GM23338 (cell line): ENCODE measurements at regions not wholly inside any gene's neighbourhood (a gene's known extent, or its start where the extent isn't known, plus 50 kb on each side); places are given as distances from the start of the nearest gene placed in this dataset.

Experiments used
- ATAC-seq: fragments of 200-7000 bp; cut with Tn5 transposase; 3 replicates; pipeline ENCODE4 v1.9.1; 2020
- DNase-seq: peaks from one replicate; pipeline ENCODE4 v3.0.0-alpha.2; 2015; ENCODE audit warnings: low spot score
- H2AFZ ChIP-seq: fragments of 200-600 bp; sonication (generic); 2 replicates; pipeline ENCODE4 v1.8.0; 2016; ENCODE audit warnings: antibody characterized with exemption, mild to moderate bottlenecking, moderate library complexity
- H3F3A ChIP-seq: fragments of 200-600 bp; sonication (generic); replicated peaks from 2 replicates; pipeline ENCODE4 v1.8.0; 2017; ENCODE audit warnings: antibody characterized with exemption, mixed run types, low read depth
- H3K27ac ChIP-seq: fragments of 200-600 bp; sonication (generic); 2 replicates; pipeline ENCODE4 v1.6.1; 2016; ENCODE audit warnings: low read depth
- H3K27me3 ChIP-seq: fragments of 200-600 bp; sonication (generic); 2 replicates; pipeline ENCODE4 v1.8.0; 2016; ENCODE audit warnings: mild to moderate bottlenecking, mixed run types, moderate library complexity; ENCODE audit not compliant: insufficient read depth
- H3K36me3 ChIP-seq: fragments of 200-600 bp; sonication (generic); 2 replicates; pipeline ENCODE4 v1.8.0; 2016; ENCODE audit warnings: mild to moderate bottlenecking; ENCODE audit not compliant: insufficient read depth
- H3K4me1 ChIP-seq: fragments of 200-600 bp; sonication (generic); 2 replicates; pipeline ENCODE4 v1.8.0; 2016; ENCODE audit warnings: mild to moderate bottlenecking, moderate library complexity; ENCODE audit not compliant: insufficient read depth
- H3K4me2 ChIP-seq: fragments of 200-600 bp; sonication (generic); 2 replicates; pipeline ENCODE4 v1.7.1; 2017; ENCODE audit warnings: mixed run types
- H3K4me3 ChIP-seq: fragments of 200-600 bp; sonication (generic); 2 replicates; pipeline ENCODE4 v1.6.1; 2016; ENCODE audit warnings: mixed run types
- H3K79me2 ChIP-seq: fragments of 200-600 bp; sonication (generic); replicated peaks from 2 replicates; pipeline ENCODE4 v1.8.0; 2017; ENCODE audit warnings: mild to moderate bottlenecking; ENCODE audit not compliant: insufficient read depth
- H3K9me2 ChIP-seq: fragments of 200-600 bp; sonication (generic); 2 replicates; pipeline ENCODE4 v1.8.0; 2017; ENCODE audit not compliant: insufficient read depth
- H4K20me1 ChIP-seq: fragments of 200-600 bp; sonication (generic); replicated peaks from 2 replicates; pipeline ENCODE4 v1.8.0; 2017; ENCODE audit warnings: mild to moderate bottlenecking; ENCODE audit not compliant: insufficient read depth
- H3K27ac Mint-ChIP-seq: 2 replicates; pipeline ENCODE4 v1.8.0; 2020; ENCODE audit warnings: inconsistent platforms, mild to moderate bottlenecking, moderate library complexity, mixed read lengths
- H3K27me3 Mint-ChIP-seq: 3 replicates; pipeline ENCODE4 v1.8.0; 2022; ENCODE audit warnings: low read depth, mild to moderate bottlenecking, moderate library complexity, mixed read lengths, inconsistent platforms; ENCODE audit not compliant: insufficient read depth, poor library complexity
- H3K36me3 Mint-ChIP-seq: 3 replicates; pipeline ENCODE4 v1.8.0; 2021; ENCODE audit warnings: low read depth, mild to moderate bottlenecking, inconsistent platforms, moderate library complexity, mixed read lengths
- H3K4me1 Mint-ChIP-seq: 3 replicates; pipeline ENCODE4 v1.8.0; 2020; ENCODE audit warnings: mild to moderate bottlenecking, inconsistent platforms, mixed read lengths
- H3K4me3 Mint-ChIP-seq: 3 replicates; pipeline ENCODE4 v1.8.0; 2021; ENCODE audit warnings: moderate library complexity, mild to moderate bottlenecking, inconsistent platforms, mixed read lengths
- H3K9me3 Mint-ChIP-seq: 3 replicates; pipeline ENCODE4 v1.8.0; 2020; ENCODE audit warnings: moderate library complexity, mild to moderate bottlenecking, inconsistent platforms, mixed read lengths
- EZH2 ChIP-seq: fragments of 200-600 bp; sonication (generic); IDR thresholded peaks from one replicate; pipeline ENCODE4 v1.8.0; 2017; ENCODE audit warnings: antibody characterized with exemption, mild to moderate bottlenecking, low read depth; ENCODE audit not compliant: unreplicated experiment
- EZH2phosphoT487 ChIP-seq: fragments of 200-600 bp; sonication (generic); IDR thresholded peaks from one replicate; pipeline ENCODE4 v1.8.1; 2018; ENCODE audit warnings: antibody characterized with exemption; ENCODE audit not compliant: unreplicated experiment
- JUNB ChIP-seq: IDR thresholded peaks from one replicate; pipeline ENCODE4 v1.6.1; 2016; ENCODE audit warnings: antibody characterized with exemption; ENCODE audit not compliant: unreplicated experiment
- REST ChIP-seq: IDR thresholded peaks from one replicate; pipeline ENCODE4 v1.6.1; 2018; ENCODE audit warnings: antibody characterized with exemption; ENCODE audit not compliant: unreplicated experiment
- ZNF114 ChIP-seq: fragments of 250-450 bp; sonication (Bioruptor Pico); IDR thresholded peaks from 2 replicates; pipeline ENCODE4 v1.5.0; 2020; ENCODE audit warnings: mild to moderate bottlenecking, moderate library complexity
- ZNF331 ChIP-seq: fragments of 250-450 bp; sonication (Bioruptor Pico); IDR thresholded peaks from 2 replicates; pipeline ENCODE4 v1.5.0; 2020; ENCODE audit warnings: low read depth, mild to moderate bottlenecking, moderate library complexity
- TF ChIP-seq, protein P1 (sequence below), 2 experiments: fragments of 200-600 bp in 1 of 2; sonication (generic) in 1 of 2; conservative IDR thresholded peaks; 2 replicates each; pipeline versions ENCODE4 v1.5.1 to v1.6.1; 2016 to 2017; ENCODE audit warnings: antibody characterized with exemption in 2 of 2, low read depth in 2 of 2, mild to moderate bottlenecking in 2 of 2, moderate library complexity in 1 of 2

DNA sequence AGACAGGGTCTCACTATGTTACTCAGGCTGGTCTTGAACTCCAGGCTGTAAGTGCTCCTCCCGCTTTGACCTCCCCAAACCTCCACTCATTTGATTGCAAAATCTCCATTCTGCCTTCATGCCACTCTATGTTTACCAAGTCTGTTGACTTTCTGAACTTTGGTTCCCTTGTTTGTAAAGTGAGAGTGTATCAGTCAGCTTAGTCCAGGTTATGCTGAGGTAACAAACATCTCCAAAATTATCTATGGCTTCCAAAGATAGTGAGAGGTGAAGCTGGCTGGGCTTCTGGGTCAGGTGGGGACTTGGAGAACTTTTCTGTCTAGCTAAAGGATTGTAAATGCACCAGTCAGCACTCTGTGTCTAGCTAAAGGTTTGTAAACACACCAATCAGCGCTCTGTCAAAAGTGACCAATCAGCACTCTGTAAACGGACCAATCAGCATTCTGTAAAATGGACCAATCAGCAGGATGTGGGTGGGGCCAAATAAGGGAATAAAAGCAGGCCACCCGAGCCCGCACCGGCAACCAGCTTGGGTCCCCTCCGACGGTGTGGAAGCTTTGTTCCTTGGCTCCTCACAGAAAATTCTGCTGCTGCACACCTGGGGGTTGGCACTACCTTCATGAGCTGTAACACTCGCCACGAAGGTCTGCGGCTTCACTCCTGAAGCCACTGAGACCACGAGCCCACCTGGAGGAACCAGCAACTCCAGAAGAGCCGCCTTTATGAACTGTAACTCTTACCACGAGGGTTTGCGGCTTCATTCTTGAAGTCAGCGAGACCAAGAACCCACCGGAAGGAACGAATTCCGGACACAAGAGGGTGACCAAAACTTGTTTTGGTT lies 109.3 kb downstream of the MIAT start:
- Histone ChIP-seq H3F3A (no peaks in the 10 kb centered on the region), H3K79me2 (no peaks in the 10 kb centered on the region), H3K27ac (no peak overlapping the region), H3K27me3 (no peaks in the 10 kb centered on the region), H3K4me3 (no peak overlapping the region), H3K4me1 (peaks cover 8% of the 10 kb centered on the region), H2AFZ (no peak overlapping the region), H3K36me3 (no peaks in the 10 kb centered on the region), H3K9me2 (no peaks in the 10 kb centered on the region), H3K4me2 (no peak overlapping the region), H4K20me1 (no peaks in the 10 kb centered on the region)
- no peak overlapping the region for H3K27ac Mint-ChIP-seq
- peaks cover 10% of the 10 kb centered on the region for H3K4me1 Mint-ChIP-seq
- H3K9me3 Mint-ChIP-seq = peaks cover 16% of the 10 kb centered on the region
- H3K27me3 Mint-ChIP-seq = peaks cover 2% of the 10 kb centered on the region
- ATAC-seq = no peak
- no peak overlapping the region for H3K4me3 Mint-ChIP-seq
- peaks cover 9% of the 10 kb centered on the region; the same call in 2 of the 3 replicates for H3K36me3 Mint-ChIP-seq
- TF ChIP-seq REST (no peak), ZNF114 (CRISPR knock-in tag) (no peak), ZNF331 (CRISPR knock-in tag) (no peak)
- DNase-seq = no peak

DNA sequence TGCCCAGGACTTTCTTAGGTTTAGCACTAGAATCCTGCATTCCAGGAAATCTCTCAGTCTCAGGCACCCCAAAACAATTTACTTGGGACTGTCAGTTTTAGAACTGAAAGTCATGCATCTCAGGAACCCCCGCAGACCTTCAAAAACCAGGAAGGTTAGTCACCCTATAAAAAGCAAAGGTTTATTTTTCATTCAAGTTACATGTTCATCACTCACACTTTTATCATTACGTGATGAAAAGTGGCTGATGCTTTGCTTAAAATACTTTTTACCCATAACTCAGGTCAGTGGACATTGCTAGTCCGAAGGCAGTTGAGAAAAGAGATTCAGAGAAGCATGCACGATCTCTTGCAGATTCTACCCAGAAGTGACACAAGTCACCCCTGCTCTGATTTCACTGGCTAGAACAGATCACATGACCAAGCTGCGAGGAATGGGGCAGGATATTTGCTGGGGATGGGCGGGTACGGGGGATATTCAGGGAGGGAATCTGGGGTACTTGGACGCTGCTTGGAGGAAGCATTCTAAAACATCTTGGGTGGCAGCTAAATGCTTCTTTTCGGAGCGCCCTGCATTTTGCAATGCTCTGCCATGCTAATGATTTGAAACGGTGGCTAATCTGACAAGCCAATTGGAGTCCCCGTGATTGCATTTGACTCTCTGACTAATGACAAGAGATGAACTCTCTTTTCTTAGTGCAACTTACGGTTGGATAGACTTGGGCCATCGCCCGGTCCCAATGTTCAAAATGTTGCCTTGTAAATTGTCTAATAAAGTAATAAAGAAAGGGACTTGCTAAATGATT lies 110.2 kb downstream of the MIAT start:
- Mint-ChIP-seq H3K36me3 (peaks cover 9% of the 10 kb centered on the region; the same call in 2 of the 3 replicates), H3K4me1 (peaks cover 10% of the 10 kb centered on the region), H3K4me3 (no peak overlapping the region), H3K27me3 (peaks cover 2% of the 10 kb centered on the region), H3K9me3 (peaks cover 17% of the 10 kb centered on the region), H3K27ac (no peak overlapping the region)
- DNase-seq (no peak), ATAC-seq (no peak)
- Histone ChIP-seq H3K27ac (no peak overlapping the region), H4K20me1 (no peaks in the 10 kb centered on the region), H3F3A (no peaks in the 10 kb centered on the region), H3K4me2 (no peak overlapping the region), H3K4me3 (no peak overlapping the region), H3K27me3 (no peaks in the 10 kb centered on the region), H3K4me1 (peaks cover 8% of the 10 kb centered on the region), H3K36me3 (no peaks in the 10 kb centered on the region), H3K9me2 (no peaks in the 10 kb centered on the region), H2AFZ (no peak overlapping the region), H3K79me2 (no peaks in the 10 kb centered on the region)
- no peak for TF ChIP-seq JUNB
- no peak for TF ChIP-seq EZH2
- TF ChIP-seq, protein P1, sequence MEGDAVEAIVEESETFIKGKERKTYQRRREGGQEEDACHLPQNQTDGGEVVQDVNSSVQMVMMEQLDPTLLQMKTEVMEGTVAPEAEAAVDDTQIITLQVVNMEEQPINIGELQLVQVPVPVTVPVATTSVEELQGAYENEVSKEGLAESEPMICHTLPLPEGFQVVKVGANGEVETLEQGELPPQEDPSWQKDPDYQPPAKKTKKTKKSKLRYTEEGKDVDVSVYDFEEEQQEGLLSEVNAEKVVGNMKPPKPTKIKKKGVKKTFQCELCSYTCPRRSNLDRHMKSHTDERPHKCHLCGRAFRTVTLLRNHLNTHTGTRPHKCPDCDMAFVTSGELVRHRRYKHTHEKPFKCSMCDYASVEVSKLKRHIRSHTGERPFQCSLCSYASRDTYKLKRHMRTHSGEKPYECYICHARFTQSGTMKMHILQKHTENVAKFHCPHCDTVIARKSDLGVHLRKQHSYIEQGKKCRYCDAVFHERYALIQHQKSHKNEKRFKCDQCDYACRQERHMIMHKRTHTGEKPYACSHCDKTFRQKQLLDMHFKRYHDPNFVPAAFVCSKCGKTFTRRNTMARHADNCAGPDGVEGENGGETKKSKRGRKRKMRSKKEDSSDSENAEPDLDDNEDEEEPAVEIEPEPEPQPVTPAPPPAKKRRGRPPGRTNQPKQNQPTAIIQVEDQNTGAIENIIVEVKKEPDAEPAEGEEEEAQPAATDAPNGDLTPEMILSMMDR (conservative IDR thresholded peaks at IDR 0.05; ENCODE audit: low read depth in 2 of 2) = no peak
- TF ChIP-seq EZH2phosphoT487 = no peak
